GM12892 (cell line): ENCODE measurements at regions not wholly inside any gene's neighbourhood (a gene's known extent, or its start where the extent isn't known, plus 50 kb on each side); places are given as distances from the start of the nearest gene placed in this dataset.

Source experiments
- POLR2A ChIP-seq: IDR thresholded peaks from 2 replicates; pipeline ENCODE4 v1.6.1; 2011; ENCODE audit warnings: low read depth, low read length, control low read depth
- POLR2AphosphoS5 ChIP-seq: IDR thresholded peaks from 2 replicates; pipeline ENCODE4 v1.6.1; 2011; ENCODE audit warnings: low read depth, low read length, control low read depth
- TAF1 ChIP-seq: IDR thresholded peaks from 2 replicates; pipeline ENCODE4 v1.6.1; 2011; ENCODE audit warnings: low read depth, mild to moderate bottlenecking, control low read depth, low read length, borderline replicate concordance

- no peak for TF ChIP-seq TAF1
- no peak for TF ChIP-seq POLR2A
- no peak for TF ChIP-seq POLR2AphosphoS5
These were observed 389.0 kb upstream of the SORCS1 start for GRCh38 chr10:107553470-107553869.
